SJSA1 (cell line): ENCODE measurements at regions not wholly inside any gene's neighbourhood (a gene's known extent, or its start where the extent isn't known, plus 50 kb on each side); places are given as distances from the start of the nearest gene placed in this dataset.

ENCODE experiments used
- DNase-seq, 2 experiments: peaks; one replicate each; pipeline ENCODE4 v3.0.0-alpha.2; 2015 to 2020; ENCODE audit warnings: low spot score in 2 of 2, low read depth in 1 of 2
- H3K27ac ChIP-seq: fragments of 250-450 bp; sonication (Bioruptor Pico); 2 replicates; pipeline ENCODE4 v1.5.1; 2020; ENCODE audit warnings: mild to moderate bottlenecking, moderate library complexity
- H3K27me3 ChIP-seq: fragments of 250-450 bp; sonication (Bioruptor Pico); replicated peaks from 2 replicates; pipeline ENCODE4 v1.5.1; 2020; ENCODE audit warnings: mild to moderate bottlenecking, moderate library complexity
- H3K36me3 ChIP-seq: fragments of 250-450 bp; sonication (Bioruptor Pico); 2 replicates; pipeline ENCODE4 v1.5.1; 2020; ENCODE audit warnings: mild to moderate bottlenecking
- H3K4me1 ChIP-seq: fragments of 250-450 bp; sonication (Bioruptor Pico); replicated peaks from 2 replicates; pipeline ENCODE4 v1.6.1; 2021; ENCODE audit warnings: mild to moderate bottlenecking
- H3K4me3 ChIP-seq: fragments of 250-450 bp; sonication (Bioruptor Pico); 2 replicates; pipeline ENCODE4 v1.5.1; 2020; ENCODE audit warnings: mild to moderate bottlenecking
- H3K9me3 ChIP-seq: fragments of 250-450 bp; sonication (Bioruptor Pico); replicated peaks from 2 replicates; pipeline ENCODE4 v1.5.1; 2020; ENCODE audit warnings: mild to moderate bottlenecking

DNA sequence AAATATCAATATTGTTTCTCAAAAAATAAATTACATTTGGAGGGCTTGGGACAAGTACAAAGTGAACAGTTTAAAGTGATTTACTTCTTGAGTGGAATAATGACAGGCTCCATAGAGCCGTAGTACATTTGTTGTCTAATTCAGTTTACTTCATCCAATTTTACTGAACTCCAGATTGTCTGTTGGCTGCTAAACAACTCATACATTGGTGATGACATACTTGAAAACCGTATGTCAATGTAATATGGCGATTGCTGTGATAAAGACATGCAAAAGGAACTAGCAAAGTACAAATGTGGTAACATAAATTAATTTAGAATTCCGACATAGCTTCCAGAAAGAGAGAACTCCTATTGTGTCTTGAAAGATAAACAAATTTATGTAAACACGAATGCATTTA, 1197.5 kb upstream of the CDH18 start:
- Histone ChIP-seq H3K4me1 (no peaks in the 10 kb centered on the region), H3K9me3 (no peaks in the 10 kb centered on the region), H3K27me3 (no peaks in the 10 kb centered on the region), H3K27ac (no peak overlapping the region), H3K4me3 (no peak overlapping the region), H3K36me3 (no peaks in the 10 kb centered on the region)
- no peak for DNase-seq

DNA sequence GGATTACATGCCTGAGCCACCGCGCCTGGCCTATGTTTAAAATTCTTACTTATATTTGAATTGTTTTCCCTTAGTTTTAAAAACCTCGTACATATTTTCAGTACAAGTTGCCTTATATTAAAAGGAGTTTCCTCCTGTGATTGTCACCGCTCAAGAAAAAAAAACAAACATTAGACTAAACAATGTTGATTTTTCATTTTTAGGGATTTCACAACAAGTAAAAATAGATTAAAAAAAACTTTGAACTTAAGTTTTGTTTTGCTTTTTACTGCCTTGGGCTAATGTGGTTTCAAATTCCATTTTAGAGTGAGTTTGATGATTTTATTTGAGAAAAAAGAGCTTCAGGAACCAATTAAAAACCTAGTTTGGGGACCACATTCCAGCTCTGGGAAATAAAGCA, 1196.6 kb upstream of the CDH18 start:
- H3K36me3 ChIP-seq = no peaks in the 10 kb centered on the region
- H3K4me1 ChIP-seq = no peaks in the 10 kb centered on the region
- no peaks in the 10 kb centered on the region for H3K27me3 ChIP-seq
- H3K27ac ChIP-seq = no peak overlapping the region
- no peaks in the 10 kb centered on the region for H3K9me3 ChIP-seq
- no peak for DNase-seq
- H3K4me3 ChIP-seq = no peak overlapping the region

DNA sequence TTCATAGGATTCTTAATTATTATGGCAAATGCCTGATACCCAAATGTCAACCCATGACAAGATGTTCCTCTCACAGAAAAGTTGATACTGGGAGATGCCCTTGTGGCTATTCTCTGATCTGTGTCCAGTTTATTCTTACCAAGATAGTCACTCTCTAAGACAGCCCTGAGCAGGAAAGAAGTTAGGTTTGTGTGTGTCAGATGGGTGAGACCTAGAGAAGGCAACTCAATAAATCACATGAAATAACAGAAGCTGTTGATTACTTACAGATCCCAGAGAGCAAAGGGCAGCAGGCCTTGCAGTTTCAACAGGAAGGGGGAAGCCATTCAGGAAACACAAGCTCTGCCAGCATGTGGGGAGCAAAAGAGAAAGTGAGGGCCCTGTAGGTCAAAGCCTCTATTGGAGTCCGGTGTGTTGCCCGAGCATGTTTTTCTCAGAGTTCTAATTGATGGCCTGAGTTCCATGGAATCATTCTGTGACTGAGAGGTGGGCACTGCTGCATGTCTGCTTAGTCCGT, 1193.7 kb upstream of the CDH18 start:
- no peak overlapping the region for H3K4me3 ChIP-seq
- no peak overlapping the region for H3K27ac ChIP-seq
- no peak for DNase-seq
- H3K27me3 ChIP-seq = no peaks in the 10 kb centered on the region
- H3K36me3 ChIP-seq = no peaks in the 10 kb centered on the region
- no peaks in the 10 kb centered on the region for H3K9me3 ChIP-seq
- no peaks in the 10 kb centered on the region for H3K4me1 ChIP-seq

DNA sequence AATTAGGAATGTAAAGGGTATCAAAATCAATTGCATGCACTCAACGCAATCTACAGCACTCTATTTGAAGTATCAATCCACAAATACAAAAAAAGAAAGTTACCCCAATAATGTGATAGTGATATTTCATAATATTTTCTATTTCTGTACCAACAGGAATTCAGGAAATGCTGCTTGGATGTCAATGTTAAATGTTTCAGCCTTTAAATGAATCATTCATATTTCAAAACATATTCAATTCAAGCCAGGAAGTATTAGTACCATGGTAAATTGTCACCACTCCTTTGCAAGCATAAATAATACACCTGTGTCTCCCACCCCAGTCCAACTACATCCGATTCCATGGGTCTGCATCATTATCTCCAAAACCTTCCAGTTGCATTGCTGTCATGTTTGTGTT, 1185.5 kb upstream of the CDH18 start:
- Histone ChIP-seq H3K36me3 (no peaks in the 10 kb centered on the region), H3K4me1 (no peaks in the 10 kb centered on the region), H3K27ac (no peak overlapping the region), H3K4me3 (no peak overlapping the region), H3K27me3 (no peaks in the 10 kb centered on the region), H3K9me3 (no peaks in the 10 kb centered on the region)
- DNase-seq = no peak

DNA sequence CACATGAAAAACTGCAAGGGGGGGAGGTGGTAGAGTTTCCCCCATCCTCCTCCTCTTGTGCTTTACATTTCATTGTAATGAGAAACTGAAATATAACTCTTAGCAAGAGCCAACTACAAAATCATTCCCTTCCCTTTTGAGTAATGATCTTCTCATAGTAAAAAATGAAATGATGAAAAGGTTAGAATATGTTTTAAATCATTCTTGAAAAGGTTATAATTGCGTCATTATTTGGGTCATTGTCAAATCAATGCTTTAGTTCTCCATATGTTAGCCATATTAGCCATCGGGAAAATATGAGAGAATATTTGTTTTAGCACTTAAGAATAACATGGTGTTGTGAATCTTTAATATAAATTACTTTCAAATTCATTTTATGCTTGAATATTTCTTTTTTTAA, 1185.0 kb upstream of the CDH18 start:
- no peak overlapping the region for H3K27ac ChIP-seq
- H3K4me1 ChIP-seq = no peaks in the 10 kb centered on the region
- no peak overlapping the region for H3K4me3 ChIP-seq

DNA sequence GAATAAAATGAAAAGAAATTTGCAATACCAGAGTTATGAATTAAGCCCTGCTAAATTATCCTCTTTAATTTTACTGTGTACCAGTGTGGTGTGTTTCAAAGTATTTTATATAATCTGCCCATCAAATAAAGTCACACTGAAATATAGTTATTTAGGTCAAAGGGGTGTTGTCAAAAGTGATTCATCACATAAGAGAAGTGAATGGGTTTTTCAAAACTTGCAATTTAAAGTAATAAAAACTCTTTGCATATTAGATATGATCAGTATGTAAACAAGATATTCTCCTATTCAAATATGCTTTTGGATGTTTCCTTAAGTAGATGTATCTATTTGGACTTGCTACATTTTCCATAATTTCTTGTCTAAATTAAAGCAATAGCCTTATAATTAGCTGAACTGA, 1183.0 kb upstream of the CDH18 start:
- H3K9me3 ChIP-seq = no peaks in the 10 kb centered on the region
- no peaks in the 10 kb centered on the region for H3K4me1 ChIP-seq
- no peak overlapping the region for H3K27ac ChIP-seq
- H3K27me3 ChIP-seq = no peaks in the 10 kb centered on the region
- no peak for DNase-seq
- no peaks in the 10 kb centered on the region for H3K36me3 ChIP-seq
- no peak overlapping the region for H3K4me3 ChIP-seq

More for the DNA sequence above, 1185.0 kb upstream of the CDH18 start:
- no peaks in the 10 kb centered on the region for H3K36me3 ChIP-seq
- no peaks in the 10 kb centered on the region for H3K27me3 ChIP-seq
- DNase-seq = no peak
- no peaks in the 10 kb centered on the region for H3K9me3 ChIP-seq

DNA sequence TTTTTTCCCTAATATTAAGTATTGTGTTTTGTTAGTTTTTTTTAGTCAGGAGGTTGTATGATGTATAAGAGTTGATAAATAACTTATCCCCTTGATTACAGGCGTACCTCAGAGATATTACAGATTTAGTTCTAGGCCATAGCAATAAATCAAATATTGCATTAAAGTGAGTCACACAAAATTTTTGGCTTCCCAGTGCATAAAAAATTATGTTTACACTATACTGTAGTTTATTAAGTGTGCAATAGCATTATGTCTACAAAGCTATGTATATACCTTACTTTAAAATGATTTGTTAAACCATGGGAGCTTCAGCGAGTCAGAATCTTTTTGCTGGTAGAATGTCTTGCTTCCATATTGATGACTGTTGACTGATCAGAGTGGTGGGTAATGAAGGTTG, 1180.6 kb upstream of the CDH18 start:
- H3K27me3 ChIP-seq = no peaks in the 10 kb centered on the region
- H3K4me1 ChIP-seq = no peaks in the 10 kb centered on the region
- no peak for DNase-seq

DNA sequence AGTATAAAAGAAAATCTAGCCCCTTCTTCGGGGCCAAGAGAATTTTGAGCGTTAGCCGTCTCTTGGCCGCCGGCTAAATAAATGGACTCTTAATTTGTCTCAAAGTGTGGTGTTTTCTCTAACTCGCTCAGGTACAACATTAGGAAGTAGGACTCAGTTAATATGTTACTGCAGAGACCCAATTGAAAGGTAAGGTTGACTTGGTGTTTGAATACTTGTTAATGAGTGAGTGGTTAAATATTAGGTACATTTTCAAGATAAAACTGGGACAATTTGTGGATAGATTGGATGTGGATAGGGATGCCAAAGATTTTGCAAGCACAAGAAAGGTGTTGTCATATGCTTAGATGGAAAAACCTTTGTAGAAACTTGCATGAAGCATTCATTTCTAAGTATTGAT, 1177.3 kb upstream of the CDH18 start:
- Histone ChIP-seq H3K27me3 (no peaks in the 10 kb centered on the region), H3K9me3 (no peaks in the 10 kb centered on the region), H3K27ac (no peak overlapping the region), H3K4me3 (no peak overlapping the region), H3K36me3 (no peaks in the 10 kb centered on the region), H3K4me1 (no peaks in the 10 kb centered on the region)
- DNase-seq = no peak

More for the DNA sequence above, 1180.6 kb upstream of the CDH18 start:
- Histone ChIP-seq H3K9me3 (no peaks in the 10 kb centered on the region), H3K27ac (no peak overlapping the region), H3K36me3 (no peaks in the 10 kb centered on the region), H3K4me3 (no peak overlapping the region)

DNA sequence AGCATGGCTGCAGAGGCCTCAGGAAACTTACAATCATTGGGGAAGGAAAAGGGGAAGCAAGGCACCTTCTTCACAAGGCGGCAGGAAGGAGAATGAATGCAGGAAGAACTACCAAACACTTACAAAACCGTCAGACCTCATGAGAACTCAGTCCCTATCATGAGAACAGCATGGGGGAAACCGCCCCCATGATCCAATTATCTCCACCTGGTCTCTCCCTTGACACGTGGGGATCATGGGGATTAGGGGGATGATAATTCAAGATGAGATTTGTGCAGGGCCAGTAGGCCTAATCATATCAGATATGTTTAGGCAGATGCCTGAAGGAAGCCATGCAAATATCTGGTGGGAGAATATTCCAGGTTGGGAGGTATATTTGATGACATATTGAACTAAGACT, 1176.4 kb upstream of the CDH18 start:
- Histone ChIP-seq H3K36me3 (no peaks in the 10 kb centered on the region), H3K4me1 (no peaks in the 10 kb centered on the region), H3K27me3 (no peaks in the 10 kb centered on the region), H3K9me3 (no peaks in the 10 kb centered on the region), H3K4me3 (no peak overlapping the region), H3K27ac (no peak overlapping the region)
- no peak for DNase-seq

DNA sequence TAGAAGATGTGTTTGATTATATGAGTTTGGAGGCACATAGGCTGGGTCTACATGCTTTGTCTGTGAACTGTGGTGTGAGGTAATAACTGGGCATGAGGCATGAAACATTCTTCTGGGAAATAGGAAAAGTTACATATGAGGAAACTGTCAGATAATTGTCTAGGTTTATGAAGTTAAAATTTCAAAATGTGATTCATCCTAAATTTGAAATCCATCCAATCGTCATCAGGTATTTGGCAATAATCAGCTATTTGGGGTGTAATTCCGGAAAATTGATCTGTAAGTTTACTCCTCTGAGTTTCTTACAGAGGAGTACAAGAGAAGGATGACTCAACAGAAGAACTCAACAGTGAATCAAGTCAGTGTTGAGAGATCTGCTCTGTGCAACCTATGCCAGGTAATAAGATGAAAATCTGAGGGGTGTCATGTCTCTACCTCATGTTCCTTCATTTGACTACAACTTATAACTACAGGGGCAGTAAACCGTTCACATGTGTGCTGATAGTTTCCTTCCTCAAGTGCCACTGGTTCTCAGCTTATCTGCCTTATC, 1171.6 kb upstream of the CDH18 start:
- H3K4me3 ChIP-seq = no peak overlapping the region
- H3K36me3 ChIP-seq = no peaks in the 10 kb centered on the region
- H3K27me3 ChIP-seq = no peaks in the 10 kb centered on the region
- no peak for DNase-seq
- no peak overlapping the region for H3K27ac ChIP-seq
- H3K4me1 ChIP-seq = no peaks in the 10 kb centered on the region
- no peaks in the 10 kb centered on the region for H3K9me3 ChIP-seq

DNA sequence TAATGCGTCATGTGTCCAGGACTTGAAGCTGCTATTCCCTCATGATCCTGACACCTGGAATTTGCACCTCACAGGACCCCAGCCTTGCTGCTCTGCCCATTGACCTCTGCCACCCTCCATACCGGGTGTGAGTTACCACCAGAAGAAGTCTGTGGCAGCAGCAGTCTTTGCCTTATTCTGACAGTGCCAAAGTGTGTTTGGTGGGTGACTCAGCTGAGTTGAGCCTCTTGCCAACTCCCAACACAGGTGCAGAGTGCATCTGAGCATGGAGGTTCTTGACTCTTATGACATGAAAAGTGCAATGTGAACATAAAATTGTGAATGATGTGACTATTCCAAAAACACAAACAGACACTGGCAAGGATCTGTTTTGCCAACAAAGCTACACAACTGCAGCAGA, 1166.5 kb upstream of the CDH18 start:
- no peaks in the 10 kb centered on the region for H3K27me3 ChIP-seq

DNA sequence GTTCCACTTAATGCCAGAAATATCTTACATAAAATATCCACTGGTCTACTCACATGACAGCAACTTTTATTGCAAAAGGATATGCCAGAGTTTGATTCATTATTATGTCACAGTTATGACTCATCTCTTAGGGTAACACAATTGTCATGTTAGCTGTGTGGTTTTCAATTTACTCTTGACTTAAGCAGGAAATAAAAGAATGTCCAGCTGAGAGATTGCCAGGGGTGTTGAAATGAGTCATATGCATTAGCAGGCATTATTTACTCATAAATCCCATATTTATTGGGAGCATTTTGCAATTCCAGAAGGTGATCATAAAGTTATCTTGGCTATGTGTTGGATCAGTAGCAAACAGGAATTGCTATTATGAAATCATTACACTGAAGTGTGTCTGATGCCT, 1164.6 kb upstream of the CDH18 start:
- Histone ChIP-seq H3K27ac (no peak overlapping the region), H3K4me3 (no peak overlapping the region), H3K36me3 (no peaks in the 10 kb centered on the region), H3K4me1 (no peaks in the 10 kb centered on the region), H3K27me3 (no peaks in the 10 kb centered on the region), H3K9me3 (no peaks in the 10 kb centered on the region)
- no peak for DNase-seq

More for the DNA sequence above, 1166.5 kb upstream of the CDH18 start:
- Histone ChIP-seq H3K27ac (no peak overlapping the region), H3K4me3 (no peak overlapping the region), H3K9me3 (no peaks in the 10 kb centered on the region), H3K4me1 (no peaks in the 10 kb centered on the region), H3K36me3 (no peaks in the 10 kb centered on the region)
- DNase-seq = no peak

DNA sequence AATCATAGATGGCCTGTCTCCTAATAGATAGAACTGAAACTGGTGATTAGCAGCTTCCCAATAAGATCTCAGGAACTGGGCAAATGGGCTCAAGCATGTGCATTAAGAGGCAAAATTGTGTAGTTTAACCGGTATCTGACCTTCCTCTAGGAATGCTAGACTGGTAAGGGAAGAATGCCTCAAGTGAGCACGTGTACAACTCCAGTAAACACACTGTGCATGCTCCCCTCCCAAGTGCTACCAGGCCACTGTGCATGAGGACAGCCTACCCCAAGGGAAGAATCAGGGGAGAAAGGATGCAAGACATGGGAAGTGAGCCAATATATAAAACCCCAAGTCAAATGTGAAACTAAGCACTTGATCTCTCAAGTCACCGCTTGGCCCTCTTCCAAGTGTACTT, 1157.4 kb upstream of the CDH18 start:
- Histone ChIP-seq H3K36me3 (no peaks in the 10 kb centered on the region), H3K27ac (no peak overlapping the region), H3K4me3 (no peak overlapping the region), H3K9me3 (no peaks in the 10 kb centered on the region), H3K4me1 (no peaks in the 10 kb centered on the region), H3K27me3 (no peaks in the 10 kb centered on the region)
- DNase-seq = no peak

DNA sequence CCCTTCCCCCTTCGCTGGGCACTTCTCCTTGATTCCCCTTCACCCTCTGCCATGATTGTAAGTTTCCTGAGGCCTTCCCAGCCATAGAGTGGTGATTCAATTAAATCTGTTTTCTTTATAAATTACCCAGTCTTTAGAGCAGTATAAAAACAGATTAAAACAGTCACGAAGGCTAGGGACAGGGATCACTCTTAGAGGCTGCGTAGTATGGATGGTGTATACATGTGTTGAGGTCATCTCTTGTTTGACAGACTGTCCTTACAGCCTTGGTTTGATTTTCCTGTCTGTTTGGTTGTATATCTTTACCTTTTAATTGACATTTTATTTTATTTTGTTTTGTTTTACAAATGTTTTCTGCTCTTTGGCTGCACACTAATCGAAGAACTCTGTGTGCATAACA, 1155.7 kb upstream of the CDH18 start:
- no peak overlapping the region for H3K4me3 ChIP-seq
- DNase-seq = no peak
- H3K4me1 ChIP-seq = no peaks in the 10 kb centered on the region
- H3K9me3 ChIP-seq = no peaks in the 10 kb centered on the region
- no peaks in the 10 kb centered on the region for H3K36me3 ChIP-seq
- H3K27me3 ChIP-seq = no peaks in the 10 kb centered on the region
- H3K27ac ChIP-seq = no peak overlapping the region

DNA sequence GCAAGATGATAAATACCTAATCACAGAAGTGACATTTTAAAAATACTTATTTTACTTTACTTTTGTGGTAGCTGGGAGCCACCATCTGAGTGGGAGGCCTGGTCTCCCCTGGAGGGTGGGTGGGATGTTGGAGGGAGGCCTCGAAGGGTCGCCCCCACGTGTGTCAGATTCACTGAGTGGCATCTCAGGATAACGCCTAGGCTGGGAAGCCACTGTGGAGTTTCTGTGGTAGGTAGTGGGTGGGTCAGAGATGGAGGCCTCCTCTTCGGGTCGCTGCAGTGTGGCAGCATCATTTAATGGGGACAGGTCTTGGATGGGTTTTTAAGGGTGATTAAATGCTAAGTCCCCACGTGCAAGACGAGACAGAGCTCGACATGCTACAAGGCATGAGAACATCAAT, 1154.8 kb upstream of the CDH18 start:
- no peaks in the 10 kb centered on the region for H3K9me3 ChIP-seq
- H3K27me3 ChIP-seq = no peaks in the 10 kb centered on the region
- H3K4me1 ChIP-seq = no peaks in the 10 kb centered on the region
- no peak for DNase-seq
- no peak overlapping the region for H3K27ac ChIP-seq
- no peak overlapping the region for H3K4me3 ChIP-seq
- no peaks in the 10 kb centered on the region for H3K36me3 ChIP-seq
